ENCODE measurements at regions not wholly inside any gene's neighbourhood (a gene's known extent, or its start where the extent isn't known, plus 50 kb on each side); places are given as distances from the start of the nearest gene placed in this dataset.
"Not testable (repeated sequence)": the region's sequence is repeated elsewhere in the genome, so short reads cannot be mapped to it uniquely, and the experiment has no call there.

DNA sequence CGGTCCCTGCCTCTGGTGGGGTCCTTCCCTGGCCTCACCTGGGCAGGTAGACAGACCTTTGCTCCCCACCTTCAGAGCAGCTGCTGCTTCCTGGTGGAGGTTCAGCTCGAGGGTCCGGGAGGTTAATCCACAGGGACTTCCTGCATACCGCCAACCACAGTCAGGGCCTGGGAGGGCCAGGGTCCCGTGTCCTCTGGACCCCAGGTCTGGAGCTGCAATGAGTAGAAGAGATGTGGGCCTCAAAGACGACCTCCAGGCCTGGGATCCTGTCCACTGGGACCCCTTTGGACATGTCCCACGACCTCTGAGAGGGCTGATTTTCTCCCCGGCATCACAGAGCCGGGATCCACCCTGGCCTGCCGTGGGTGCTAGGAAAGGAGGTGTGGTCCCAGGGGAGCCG, 223.3 kb upstream of the TCERG1L start:
- DNase-seq = no peak

- no peak for DNase-seq
Measured at GRCh38 chr10:131536676-131537075, 225.2 kb upstream of the TCERG1L start.

DNA sequence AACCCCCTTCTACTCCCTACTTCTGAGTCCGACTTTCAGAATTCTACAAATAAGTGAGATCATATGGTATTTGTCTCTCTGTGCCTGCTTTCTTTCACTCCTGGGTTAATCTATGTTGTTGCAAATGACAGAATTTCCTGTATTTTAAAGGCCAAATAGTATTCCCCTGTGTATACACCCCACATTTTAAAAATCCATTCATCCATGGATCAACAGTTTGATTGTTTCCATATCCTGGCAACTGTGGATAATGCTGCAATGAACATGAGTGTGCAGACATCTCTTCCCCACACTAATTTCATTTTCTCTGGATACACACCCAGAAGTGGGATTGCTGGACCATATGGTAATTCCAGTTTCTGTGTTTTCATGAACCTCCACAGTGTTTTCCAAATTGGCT, 225.8 kb upstream of the TCERG1L start:
- DNase-seq = no peak

DNA sequence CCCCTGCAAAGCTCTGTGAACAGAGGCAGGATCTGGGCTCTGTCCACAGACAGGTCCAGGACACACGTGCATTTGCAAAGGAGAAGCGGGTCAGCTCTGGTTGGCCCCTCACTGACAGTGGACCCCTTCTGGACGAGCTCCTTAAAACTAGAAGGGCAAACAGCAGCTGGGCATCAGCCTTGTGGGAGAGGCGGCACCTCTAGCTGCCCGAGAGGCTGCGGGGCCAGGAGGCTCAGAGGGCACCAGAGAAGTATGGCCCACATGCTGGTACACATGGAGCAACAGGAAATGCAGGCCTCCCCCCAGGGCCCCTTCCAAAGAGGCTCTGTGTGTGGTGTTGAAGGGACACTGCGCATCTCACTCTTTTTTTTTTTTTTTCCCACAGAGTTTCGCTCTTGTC, 233.0 kb upstream of the TCERG1L start:
- no peak for DNase-seq

DNA sequence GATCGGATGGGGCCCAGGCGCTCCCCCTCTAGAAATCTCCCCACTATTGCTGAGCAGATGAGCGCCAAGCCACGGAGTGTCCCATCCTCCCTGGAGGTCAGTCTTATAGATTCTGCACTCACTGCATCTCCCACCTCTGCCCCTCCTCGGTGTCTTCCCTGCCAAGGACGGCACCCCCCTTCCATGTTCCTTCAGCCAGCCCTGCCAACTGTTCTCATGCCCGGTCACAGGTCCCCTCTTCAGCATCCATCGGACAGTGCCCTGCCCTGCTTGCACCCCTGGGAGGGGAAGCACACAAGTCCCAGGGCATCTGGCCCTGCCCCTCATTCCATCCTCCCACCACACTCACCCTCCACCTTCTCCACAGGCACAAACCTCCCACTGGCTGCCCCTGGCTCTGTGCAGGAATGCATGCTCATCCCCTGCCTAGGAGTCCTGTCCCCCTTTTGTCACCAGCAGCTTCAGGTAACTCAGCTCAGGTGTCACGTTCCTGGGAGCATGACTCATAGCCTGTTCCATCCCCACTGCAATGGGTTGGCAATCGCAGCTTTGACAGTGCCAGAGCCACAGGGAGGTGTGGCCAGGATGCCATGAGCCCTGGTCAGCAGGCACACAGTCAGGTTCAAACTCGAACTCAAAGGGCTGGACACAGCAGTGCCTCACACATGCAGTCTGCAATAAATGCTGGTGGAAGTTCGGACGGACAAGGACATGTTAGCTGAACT, 234.7 kb upstream of the TCERG1L start:
- DNase-seq = no peak

GRCh38 chr10:131547129-131547799, 235.7 kb upstream of the TCERG1L start:
- no peak for DNase-seq

- DNase-seq = no peak
Measured at GRCh38 chr10:131548176-131548575, 236.7 kb upstream of the TCERG1L start.

- DNase-seq = no peak
Measured at GRCh38 chr10:131549116-131549515, 237.6 kb upstream of the TCERG1L start.

GRCh38 chr10:131553121-131553520, 241.6 kb upstream of the TCERG1L start:
- no peak for DNase-seq

DNA sequence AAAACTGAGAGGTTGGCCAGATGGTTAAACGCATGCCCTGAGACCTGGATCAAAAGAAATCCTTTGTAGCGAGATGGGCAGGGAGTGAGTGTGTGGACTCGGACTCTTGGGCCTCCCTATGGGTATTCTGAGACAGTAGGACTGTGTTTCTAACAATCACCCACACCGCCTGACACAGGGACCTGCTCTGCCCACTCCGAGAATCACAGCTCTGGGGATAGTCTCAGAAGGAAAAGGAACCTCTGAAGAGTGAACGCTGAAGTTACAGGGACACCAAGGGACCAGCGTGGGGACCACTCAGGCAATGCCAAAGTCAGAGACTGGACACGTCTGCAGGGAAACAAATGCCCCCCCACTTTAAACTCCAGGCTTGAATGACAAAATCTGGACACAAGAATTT, 242.1 kb upstream of the TCERG1L start:
- no peak for DNase-seq

GRCh38 chr10:131554821-131555220, 243.3 kb upstream of the TCERG1L start:
- no peak for DNase-seq

GRCh38 chr10:131555406-131555805, 243.9 kb upstream of the TCERG1L start:
- no peak for DNase-seq

DNA sequence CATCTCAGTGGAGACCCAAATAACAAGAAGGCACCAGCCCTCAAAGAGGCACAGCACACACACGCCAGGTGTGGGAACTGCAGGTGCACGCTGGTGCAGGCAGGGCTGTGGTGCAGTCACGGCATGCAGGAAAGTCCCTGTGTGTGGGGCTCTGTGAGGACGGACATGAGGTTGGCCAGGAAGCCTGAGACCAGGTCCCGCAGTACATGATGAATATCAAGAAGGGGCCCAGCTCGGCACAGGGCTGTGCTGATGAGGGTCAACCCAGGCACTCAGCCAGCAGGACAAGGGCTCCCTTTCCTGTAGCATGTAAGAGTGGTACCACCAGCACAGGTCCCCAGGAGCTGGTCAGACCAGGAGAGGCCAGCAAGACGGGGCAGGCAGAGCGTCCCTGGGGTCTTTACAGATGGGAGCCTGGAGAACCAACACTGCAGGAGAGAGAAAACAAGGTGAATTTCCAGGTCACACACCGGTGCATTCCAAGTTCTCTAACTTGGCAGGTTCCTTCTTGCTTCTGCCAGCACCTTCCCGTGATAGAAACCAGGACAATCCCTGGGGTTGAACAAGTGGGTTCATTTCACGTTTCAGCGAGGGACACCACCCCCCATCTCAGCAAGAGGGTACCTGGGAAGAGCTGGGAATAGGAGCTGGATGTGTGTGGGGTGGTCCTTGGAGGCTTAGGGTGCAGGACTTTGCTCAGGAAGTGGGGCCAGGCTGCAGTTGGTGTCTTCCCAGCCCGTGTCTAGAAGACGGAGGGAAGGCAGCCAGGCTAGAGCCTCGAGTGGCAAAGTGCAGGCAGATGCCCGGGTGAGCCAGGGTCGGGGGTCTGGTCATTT, 244.8 kb upstream of the TCERG1L start:
- DNase-seq = no peak

DNA sequence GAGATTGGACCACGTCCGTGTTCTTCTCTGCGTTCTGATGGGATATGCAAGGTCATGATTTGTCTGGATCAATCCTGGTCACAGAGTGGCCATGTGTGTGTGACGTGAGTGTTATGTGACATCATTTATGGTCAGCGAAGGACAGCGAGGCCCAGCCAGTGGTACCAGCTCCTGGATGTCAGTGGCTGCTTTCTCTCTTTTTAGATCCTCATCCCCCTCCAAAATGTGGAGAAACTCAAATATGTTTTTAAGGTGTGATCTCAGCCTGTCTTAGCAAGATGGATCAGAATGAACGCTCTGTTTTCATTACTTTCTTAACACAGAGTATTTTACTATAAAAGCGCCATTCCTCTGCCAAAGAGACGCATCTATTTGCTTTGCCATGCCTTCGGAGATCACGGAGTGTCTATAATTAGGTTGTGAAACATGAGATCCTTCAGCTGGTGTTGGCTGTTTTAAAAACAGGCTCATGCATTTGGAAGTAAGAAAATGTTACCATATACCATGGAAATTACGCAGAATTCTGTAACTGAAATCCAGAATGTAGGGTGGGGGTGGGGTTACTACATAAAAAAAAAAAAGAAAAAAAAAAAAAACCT, 245.5 kb upstream of the TCERG1L start:
- no peak for DNase-seq

GRCh38 chr10:131557956-131558355, 246.4 kb upstream of the TCERG1L start:
- not testable (repeated sequence) for DNase-seq

DNA sequence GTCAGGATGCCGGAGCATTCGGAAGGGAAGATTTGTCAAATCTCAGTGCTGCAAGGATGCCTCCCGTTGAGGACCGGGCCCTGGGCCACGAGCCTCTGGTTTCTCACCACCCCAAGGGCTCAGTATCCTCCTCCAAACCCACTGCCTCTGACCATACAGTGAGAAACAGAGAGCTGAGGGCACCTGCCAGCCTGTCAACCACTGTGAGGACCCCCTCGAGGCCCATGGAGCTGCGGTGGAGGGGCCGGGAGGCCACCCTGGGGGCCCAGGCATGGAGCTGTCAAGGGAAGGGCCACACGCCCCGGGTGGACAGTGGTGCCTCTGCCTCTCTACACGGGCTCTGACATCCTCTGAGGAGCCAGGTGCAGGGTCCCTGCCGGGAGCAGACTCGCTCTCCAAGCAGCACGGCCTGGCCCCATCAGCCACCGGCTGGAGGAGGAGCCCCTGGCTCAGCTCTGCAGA, 248.0 kb upstream of the TCERG1L start:
- DNase-seq = no peak

DNA sequence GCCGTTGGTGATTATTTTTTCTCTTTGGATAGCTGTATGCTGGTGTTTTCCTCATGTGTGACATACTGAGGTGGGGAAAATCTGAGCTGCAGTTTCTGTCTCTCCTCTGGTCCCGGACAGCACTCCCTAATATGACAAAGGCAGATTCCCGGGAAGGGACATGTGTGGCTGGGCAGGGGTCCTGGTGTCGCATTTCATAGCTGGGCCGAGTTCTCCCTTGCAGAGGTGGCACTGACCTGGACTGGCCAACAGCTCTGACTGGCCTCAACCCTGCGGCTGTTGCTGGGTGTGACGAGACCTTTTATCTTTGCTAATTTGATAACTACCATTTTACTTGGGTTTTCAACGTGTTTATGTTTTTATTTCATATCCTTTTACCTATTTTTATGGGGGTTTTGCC, 248.6 kb upstream of the TCERG1L start:
- no peak for DNase-seq

- DNase-seq = no peak
Measured at GRCh38 chr10:131560706-131561355, 249.3 kb upstream of the TCERG1L start.

DNA sequence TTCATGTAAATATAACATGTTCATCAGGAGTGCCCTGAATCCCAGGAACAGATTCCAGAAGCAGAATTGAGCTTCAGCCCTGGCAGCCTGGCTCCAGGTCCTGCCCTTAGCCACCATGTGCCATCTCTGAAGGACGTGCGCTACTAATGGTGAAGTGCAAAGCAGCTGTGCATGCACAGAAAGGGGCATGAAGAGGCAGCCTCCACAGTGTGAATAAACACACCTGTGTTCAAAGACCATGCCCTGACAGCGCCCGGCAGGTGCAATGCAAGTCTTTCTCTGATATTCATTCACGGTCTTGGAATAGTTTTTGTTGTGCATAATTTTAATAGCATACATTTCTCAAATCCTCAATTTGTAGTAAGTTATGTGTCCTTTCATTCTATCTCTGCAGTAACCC, 250.4 kb upstream of the TCERG1L start:
- DNase-seq = no peak

DNA sequence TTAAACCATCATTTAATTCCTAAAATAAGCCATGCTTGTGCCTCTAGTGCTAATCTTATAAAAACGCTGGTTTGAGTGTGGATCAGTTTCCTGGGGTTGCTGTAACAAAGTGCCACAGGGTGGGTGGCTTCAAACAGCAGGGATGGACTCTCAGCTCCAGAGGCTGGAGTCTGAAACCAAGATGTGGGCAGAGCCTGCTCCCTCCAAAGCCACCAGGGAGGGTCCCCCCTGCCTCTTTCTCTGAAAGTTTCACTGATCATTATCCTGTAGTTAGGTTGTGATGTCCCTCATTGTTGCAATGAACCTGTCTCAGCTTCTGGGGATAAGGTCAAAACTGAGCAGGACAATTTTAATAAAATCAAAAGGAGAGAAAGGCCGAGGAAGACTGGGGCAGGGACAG, 251.9 kb upstream of the TCERG1L start:
- DNase-seq = no peak

DNA sequence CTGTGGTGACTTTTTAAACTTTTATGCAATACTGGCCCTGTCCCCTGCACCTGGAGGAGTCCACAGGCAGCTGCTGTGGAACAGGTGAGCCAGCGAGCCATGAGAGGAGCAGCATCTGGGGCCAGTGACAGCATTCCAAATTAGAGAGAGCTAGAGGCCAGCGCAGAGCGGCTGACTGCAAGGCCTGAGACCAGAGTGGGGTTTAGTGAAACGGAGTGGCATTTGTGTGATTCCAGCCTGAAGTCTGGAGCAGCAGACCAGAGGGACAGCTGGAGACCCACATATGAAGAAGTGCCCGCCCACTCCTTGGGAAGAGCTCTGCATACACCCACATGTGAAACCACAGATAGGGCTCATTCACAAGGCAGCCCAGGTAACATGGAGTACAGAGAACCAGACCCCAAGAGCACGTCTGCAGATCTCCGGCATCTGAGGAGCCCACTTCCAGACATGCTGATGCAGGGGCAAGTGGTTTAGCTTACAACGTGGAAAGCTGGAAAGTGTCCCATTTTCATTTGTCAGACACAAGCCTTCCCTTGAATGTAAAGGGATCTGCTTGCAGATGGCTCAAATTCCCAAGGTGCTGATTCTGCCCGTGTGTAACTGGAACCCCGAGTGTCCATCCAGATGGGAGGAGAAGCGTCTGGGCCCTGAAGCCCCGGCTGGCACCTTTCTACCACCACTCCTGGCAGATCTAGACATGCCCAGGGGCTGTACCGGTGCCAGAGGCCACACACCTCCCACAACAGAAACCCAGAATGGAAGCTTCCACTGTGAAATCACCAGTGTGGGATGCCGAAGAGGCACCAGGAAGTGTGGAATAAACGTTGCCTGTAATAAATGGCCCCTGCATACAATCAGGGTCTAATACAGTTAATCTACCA, 256.0 kb upstream of the TCERG1L start:
- no peak for DNase-seq

DNA sequence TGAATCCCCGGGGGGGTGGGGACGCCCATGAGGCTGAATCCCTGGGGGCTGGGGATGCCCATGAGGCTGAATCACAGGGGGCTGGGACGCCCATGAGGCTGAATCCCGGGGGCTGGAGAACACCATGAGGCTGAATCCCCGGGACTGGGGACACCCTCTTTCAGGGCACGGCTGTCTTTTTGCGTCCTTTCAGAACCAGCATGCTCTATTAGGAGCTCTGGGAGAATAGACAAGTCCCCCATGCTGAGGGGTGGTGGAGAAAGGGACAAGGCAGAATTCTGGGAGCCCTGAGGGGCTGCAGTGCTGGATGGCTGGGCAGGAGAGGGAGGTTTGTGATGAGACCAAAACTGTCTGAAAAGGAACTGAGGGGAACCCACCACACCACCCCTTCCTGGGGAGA, 257.3 kb upstream of the TCERG1L start:
- no peak for DNase-seq

All from RPMI8226 (cell line).